ENCODE measurements at regions not wholly inside any gene's neighbourhood (a gene's known extent, or its start where the extent isn't known, plus 50 kb on each side); places are given as distances from the start of the nearest gene placed in this dataset.

DNA sequence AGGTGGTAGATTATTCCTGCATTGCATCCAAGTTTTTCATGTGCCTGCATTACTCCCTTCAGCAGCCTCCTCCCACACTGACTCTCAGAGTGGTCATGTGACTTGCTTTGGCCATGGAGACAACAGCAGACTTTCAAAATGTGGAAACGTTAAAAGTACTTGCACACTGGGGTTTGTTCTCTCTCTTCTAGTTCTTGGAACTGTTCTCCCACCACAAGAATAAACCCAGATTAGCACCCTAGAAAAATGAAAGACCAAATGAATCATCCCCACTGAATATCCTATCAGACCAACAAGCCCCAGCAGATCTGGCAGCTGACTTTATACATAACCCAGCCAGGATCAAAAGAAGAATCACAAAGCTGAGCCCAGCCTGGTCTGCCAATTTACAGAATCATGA, 398.5 kb downstream of the VPS13C start:
- H3K27ac ChIP-seq = no peak overlapping the region
- TF ChIP-seq, protein P1, sequence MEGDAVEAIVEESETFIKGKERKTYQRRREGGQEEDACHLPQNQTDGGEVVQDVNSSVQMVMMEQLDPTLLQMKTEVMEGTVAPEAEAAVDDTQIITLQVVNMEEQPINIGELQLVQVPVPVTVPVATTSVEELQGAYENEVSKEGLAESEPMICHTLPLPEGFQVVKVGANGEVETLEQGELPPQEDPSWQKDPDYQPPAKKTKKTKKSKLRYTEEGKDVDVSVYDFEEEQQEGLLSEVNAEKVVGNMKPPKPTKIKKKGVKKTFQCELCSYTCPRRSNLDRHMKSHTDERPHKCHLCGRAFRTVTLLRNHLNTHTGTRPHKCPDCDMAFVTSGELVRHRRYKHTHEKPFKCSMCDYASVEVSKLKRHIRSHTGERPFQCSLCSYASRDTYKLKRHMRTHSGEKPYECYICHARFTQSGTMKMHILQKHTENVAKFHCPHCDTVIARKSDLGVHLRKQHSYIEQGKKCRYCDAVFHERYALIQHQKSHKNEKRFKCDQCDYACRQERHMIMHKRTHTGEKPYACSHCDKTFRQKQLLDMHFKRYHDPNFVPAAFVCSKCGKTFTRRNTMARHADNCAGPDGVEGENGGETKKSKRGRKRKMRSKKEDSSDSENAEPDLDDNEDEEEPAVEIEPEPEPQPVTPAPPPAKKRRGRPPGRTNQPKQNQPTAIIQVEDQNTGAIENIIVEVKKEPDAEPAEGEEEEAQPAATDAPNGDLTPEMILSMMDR (conservative IDR thresholded peaks at IDR 0.05) = no peak

DNA sequence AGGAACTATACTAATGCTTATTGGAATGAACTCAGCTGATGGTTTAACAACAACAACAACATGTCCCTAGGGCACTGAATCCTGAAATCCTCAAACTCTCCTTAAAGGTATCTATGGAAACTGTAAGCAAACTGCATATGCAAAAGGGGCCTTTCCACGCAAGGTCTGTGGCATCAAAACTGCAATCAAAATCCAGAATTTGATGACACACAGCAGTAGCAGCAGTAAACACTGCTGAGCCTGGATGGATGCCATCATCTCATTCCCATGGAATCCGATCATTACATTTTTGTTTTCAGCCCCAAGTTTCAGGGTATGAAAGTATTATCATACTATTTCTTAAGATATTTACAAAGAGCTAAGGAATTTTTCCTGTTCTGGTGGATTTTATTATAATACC, 399.7 kb downstream of the VPS13C start:
- TF ChIP-seq, protein P1 (conservative IDR thresholded peaks at IDR 0.05) = no peak

DNA sequence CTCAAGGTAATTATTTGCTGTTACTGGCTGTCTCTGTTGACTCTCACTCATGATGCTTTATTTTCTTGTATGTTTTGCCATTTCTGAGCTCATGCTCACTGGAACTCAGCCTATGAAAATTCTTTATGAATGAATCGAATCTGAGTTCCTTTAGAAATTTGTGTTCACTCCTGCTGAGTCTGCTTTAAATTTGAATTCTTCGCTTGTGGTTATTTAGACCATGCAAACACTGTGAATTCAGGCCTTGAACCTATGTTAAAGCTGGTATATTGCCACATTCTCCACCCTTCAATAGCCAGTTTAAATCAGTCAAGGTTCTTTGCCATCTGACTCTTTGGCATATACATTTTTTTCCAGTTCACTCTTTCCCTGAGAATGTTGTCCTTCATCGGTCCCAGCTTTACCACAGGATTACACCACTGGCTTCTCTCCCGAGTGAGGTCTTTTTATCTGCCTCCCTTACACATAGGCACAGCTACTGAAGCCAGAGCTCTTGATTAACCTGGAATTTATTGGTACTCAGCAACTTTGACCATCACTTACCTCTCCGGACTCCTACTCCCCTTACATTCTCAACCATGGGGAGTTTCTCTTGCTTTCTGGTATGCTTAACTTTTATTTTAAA, 400.6 kb downstream of the VPS13C start:
- H3K27ac ChIP-seq = peak overlapping the region; percentile 7; the same call in 1 of the 2 replicates
- TF ChIP-seq, protein P1 (conservative IDR thresholded peaks at IDR 0.05) = no peak

More for the DNA sequence above, 399.7 kb downstream of the VPS13C start:
- H3K27ac ChIP-seq = peak overlapping the region; percentile 7; the same call in 1 of the 2 replicates

DNA sequence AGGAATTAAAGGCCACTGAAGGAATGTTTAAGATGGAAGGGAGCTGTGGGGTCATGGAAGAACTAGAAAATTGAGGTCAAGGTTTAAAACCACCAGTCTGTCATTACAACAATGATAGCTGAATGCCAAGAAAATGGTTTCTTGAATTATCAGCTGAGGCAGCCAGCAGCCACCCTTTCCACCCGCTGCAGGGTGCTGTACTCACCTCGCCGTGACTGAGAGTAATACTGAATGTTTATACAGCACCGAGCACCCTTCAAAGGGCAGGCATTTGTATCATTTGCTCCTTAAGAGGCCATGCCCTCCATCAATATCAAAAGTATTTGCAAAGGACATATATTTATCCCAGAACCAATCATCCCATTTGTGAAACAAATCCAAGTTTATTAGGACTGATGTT, 402.8 kb downstream of the VPS13C start:
- H3K27ac ChIP-seq = no peak overlapping the region
- TF ChIP-seq, protein P1 (conservative IDR thresholded peaks at IDR 0.05) = no peak

DNA sequence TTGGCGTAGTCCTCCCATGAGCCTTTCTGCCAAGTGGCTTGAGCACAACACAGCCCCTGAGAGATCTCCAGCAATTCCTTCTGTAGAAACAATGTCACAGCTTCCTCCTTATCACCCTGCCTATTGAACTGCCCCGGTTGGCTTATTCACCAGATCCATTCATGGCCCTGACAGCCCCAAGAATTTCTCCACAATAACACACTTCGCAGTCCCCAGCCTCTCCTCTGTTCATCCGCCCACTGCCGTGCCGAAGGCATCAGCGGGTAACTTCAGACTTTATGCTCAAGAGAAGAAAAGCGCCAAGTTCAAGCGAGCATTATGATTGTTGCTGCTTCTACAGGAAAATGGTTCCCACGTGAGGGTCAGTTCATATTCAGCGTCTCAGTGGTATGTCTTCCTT, 403.9 kb downstream of the VPS13C start:
- TF ChIP-seq, protein P1 (conservative IDR thresholded peaks at IDR 0.05) = no peak
- H3K27ac ChIP-seq = no peak overlapping the region

DNA sequence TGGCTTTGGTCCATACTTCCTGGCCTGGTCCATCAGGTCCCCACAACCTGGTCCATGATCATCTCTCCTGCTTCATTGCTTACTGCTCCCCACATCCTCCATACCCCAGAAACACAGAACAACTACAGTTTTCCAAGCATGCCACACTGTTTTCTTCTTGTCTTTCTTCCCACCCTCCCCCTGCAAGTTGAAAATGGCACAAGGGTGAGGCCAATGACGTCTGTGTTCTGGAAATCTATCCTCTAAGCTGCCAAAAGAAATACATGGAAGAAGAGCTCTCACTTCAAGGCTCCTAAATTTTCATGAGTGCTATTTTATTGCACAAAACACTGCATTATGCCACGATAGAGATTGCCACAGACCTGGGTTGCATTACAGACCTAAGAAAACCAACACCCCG, 404.4 kb downstream of the VPS13C start:
- H3K27ac ChIP-seq = no peak overlapping the region
- TF ChIP-seq, protein P1 (conservative IDR thresholded peaks at IDR 0.05) = no peak

DNA sequence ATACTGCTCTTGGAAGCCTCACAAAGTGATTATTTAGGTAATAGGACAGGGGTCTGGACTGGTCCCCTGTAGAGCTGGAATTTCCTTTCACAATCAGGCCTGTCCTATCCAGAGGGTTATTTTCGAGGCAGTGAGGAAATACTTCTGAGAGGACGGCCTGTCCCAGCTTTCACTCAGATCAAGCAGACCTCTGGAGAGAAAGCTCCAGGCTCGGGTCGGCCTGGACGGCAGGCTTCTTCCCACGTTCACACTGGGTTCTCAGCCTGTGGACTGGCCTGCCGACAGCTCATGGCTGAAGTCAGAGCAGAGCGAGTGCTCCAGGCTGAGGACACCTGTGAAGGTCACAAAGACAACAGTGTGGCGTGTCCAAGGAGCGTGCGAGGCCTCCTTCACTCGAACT, 405.3 kb downstream of the VPS13C start:
- TF ChIP-seq, protein P1 (conservative IDR thresholded peaks at IDR 0.05) = no peak

More for the DNA sequence above, 405.3 kb downstream of the VPS13C start:
- H3K27ac ChIP-seq = no peak overlapping the region
